Nephron (organoid): ENCODE measurements at regions not wholly inside any gene's neighbourhood (a gene's known extent, or its start where the extent isn't known, plus 50 kb on each side); places are given as distances from the start of the nearest gene placed in this dataset.

ENCODE experiments used
- H3K27ac Mint-ChIP-seq, 3 experiments: 2 replicates each; pipeline ENCODE4 v1.8.0; 2020; ENCODE audit warnings: mixed read lengths in 3 of 3, mild to moderate bottlenecking in 2 of 3, moderate library complexity in 1 of 3
- H3K27me3 Mint-ChIP-seq: 2 replicates; pipeline ENCODE4 v1.8.0; 2021; ENCODE audit warnings: low read depth, mild to moderate bottlenecking, moderate library complexity, mixed read lengths
- H3K36me3 Mint-ChIP-seq: 2 replicates; pipeline ENCODE4 v1.8.0; 2020; ENCODE audit warnings: low read depth, mixed read lengths
- H3K4me1 Mint-ChIP-seq: 2 replicates; pipeline ENCODE4 v1.8.0; 2020; ENCODE audit warnings: mixed read lengths
- H3K4me3 Mint-ChIP-seq, 3 experiments: 2 replicates each; pipeline ENCODE4 v1.8.0; 2020; ENCODE audit warnings: mild to moderate bottlenecking in 3 of 3, mixed read lengths in 3 of 3, moderate library complexity in 2 of 3
- H3K9me3 Mint-ChIP-seq: 2 replicates; pipeline ENCODE4 v1.8.0; 2020; ENCODE audit warnings: mixed read lengths
- TF ChIP-seq, protein P1 (sequence below), 3 experiments: fragments of 200-600 bp; sonication (generic); IDR thresholded peaks; one replicate each; pipeline ENCODE4 v1.5.0; 2021; ENCODE audit warnings: antibody characterized with exemption in 3 of 3; ENCODE audit not compliant: unreplicated experiment in 3 of 3

DNA sequence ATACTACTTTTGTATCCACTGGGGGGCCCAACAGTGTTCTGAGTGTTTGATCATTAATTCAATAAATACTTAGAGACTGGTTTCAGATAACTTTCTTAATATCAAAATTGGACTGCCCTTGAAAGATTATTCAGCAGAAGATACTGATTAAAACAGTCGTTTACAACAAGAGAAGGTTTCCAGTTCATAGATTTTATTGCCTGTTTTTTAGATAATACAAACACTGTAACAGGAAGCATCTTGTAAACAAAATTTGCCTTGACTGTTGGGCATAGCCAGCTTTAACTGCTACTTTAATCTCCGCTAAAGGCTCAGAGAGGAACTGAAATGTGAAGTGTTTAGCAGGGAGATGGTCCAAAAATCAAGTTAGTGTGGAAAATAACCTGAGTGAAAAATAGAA is 1168.7 kb upstream of the NUDT12 start:
- Mint-ChIP-seq H3K27me3 (no peaks in the 10 kb centered on the region), H3K27ac (no peak overlapping the region), H3K4me3 (no peak overlapping the region), H3K36me3 (no peaks in the 10 kb centered on the region), H3K4me1 (peaks cover 21% of the 10 kb centered on the region), H3K9me3 (no peaks in the 10 kb centered on the region)
- TF ChIP-seq, protein P1, sequence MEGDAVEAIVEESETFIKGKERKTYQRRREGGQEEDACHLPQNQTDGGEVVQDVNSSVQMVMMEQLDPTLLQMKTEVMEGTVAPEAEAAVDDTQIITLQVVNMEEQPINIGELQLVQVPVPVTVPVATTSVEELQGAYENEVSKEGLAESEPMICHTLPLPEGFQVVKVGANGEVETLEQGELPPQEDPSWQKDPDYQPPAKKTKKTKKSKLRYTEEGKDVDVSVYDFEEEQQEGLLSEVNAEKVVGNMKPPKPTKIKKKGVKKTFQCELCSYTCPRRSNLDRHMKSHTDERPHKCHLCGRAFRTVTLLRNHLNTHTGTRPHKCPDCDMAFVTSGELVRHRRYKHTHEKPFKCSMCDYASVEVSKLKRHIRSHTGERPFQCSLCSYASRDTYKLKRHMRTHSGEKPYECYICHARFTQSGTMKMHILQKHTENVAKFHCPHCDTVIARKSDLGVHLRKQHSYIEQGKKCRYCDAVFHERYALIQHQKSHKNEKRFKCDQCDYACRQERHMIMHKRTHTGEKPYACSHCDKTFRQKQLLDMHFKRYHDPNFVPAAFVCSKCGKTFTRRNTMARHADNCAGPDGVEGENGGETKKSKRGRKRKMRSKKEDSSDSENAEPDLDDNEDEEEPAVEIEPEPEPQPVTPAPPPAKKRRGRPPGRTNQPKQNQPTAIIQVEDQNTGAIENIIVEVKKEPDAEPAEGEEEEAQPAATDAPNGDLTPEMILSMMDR (IDR thresholded peaks at IDR 0.05; ENCODE audit: unreplicated experiment in 3 of 3) = no peak

DNA sequence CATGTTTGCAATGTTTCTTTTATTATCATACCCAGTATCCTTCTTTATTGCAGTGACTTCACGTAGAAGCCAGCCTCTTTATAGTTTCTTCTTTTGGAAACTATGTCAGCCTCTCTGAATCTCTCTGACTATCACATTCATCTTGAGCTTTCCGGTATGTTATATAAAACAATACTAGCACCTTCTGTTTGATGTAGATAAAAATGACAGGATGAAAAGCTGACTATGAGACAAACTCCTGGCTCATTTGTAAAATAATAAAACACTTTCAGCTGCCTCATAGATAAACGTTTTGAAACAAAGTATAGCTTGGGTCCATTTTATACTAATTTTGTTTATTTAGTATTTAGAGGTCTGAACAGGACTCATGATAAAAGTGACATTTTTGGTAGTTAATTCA is 1145.4 kb upstream of the NUDT12 start:
- Mint-ChIP-seq H3K27ac (no peak overlapping the region), H3K9me3 (peaks cover 15% of the 10 kb centered on the region)
- TF ChIP-seq, protein P1 (IDR thresholded peaks at IDR 0.05; ENCODE audit: unreplicated experiment in 3 of 3) = no peak

DNA sequence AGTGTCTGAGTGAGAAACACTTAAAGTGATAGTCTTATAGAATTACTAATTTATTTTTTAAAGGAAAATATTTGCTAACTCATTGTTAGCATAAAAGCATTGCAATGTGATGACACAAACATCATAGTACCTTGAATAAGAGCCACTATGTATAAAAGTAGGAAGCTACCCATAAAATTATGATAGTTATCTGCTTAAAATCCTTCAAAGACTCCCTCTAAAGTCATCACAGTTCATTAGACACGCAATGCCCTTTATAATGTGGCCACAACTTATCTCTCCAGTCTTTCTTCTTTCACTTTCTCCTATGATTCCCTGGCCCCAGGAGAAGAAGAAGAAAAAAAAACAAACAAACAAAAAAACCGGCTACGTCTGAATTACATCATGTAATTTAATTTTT is 1144.0 kb upstream of the NUDT12 start:
- TF ChIP-seq, protein P1 (IDR thresholded peaks at IDR 0.05; ENCODE audit: unreplicated experiment in 3 of 3) = no peak
- no peak overlapping the region for H3K4me3 Mint-ChIP-seq
- peaks cover 7% of the 10 kb centered on the region for H3K9me3 Mint-ChIP-seq

More for the DNA sequence above, 1145.4 kb upstream of the NUDT12 start:
- Mint-ChIP-seq H3K27me3 (no peaks in the 10 kb centered on the region), H3K4me3 (no peak overlapping the region), H3K36me3 (no peaks in the 10 kb centered on the region), H3K4me1 (no peaks in the 10 kb centered on the region)

DNA sequence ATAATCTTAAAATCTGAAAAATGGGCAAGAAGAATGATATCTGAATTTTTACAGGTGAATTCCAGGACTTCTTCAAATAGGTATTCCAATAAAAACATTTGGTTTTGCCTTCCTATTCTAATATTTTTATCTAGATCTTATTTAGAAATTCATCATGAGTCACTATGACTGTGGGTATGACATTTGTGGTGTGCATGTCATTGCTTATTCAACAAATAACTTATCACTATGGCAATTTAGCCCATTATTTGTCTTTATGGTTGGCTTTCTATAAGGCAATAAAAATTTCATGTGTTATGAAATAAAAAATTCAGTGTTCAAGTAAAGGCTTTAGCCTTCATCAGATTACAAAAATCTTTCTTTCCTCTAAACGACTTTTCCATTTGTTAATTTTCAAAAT is 1139.6 kb upstream of the NUDT12 start:
- TF ChIP-seq, protein P1 (IDR thresholded peaks at IDR 0.05; ENCODE audit: unreplicated experiment in 3 of 3) = no peak

More for the DNA sequence above, 1144.0 kb upstream of the NUDT12 start:
- no peak overlapping the region for H3K27ac Mint-ChIP-seq
- H3K27me3 Mint-ChIP-seq = no peaks in the 10 kb centered on the region
- H3K4me1 Mint-ChIP-seq = no peaks in the 10 kb centered on the region
- no peaks in the 10 kb centered on the region for H3K36me3 Mint-ChIP-seq

DNA sequence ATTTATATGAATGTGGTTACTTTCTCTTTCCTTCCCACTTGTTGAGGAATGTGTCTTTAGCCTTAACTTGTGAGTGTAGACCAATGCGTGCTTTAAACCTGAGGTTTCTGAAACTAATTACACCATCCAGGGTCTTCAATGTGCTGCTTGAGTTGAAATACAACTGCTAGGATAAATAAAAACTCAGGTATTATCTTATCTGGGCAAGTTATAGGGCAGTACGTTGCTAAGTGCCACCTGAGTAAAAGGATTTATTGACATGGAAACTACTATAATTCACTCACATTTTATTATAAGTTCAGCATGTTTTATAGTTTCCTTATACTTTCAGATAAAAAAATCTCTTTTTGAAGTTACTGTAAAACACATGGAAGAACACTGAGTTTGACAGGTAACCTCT is 1136.8 kb upstream of the NUDT12 start:
- peaks cover 22% of the 10 kb centered on the region for H3K9me3 Mint-ChIP-seq

More for the DNA sequence above, 1139.6 kb upstream of the NUDT12 start:
- H3K27ac Mint-ChIP-seq = no peak overlapping the region
- H3K36me3 Mint-ChIP-seq = peaks cover 4% of the 10 kb centered on the region
- H3K9me3 Mint-ChIP-seq = peaks cover 18% of the 10 kb centered on the region
- H3K4me3 Mint-ChIP-seq = no peak overlapping the region
- no peaks in the 10 kb centered on the region for H3K27me3 Mint-ChIP-seq
- H3K4me1 Mint-ChIP-seq = no peaks in the 10 kb centered on the region

DNA sequence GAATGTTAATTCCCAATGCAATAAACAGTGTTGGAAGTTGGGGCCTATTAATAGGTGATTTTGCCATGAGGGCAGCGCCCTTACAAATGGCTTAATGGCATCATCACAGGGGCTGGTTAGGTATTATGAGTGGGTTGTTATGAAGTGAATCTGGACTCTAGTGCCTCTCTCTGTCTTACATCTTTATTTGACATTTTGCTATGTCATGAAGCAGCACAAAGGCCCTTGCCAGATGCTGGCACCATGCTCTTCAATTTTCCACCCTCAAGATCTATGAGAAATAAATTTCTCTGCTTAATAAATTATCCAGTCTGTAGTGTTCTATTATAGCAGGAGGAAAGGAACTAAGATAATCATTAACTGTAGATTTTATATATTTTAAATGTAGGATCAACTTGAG is 1098.7 kb upstream of the NUDT12 start:
- Mint-ChIP-seq H3K27me3 (no peaks in the 10 kb centered on the region), H3K27ac (no peak overlapping the region), H3K36me3 (no peaks in the 10 kb centered on the region), H3K4me3 (no peak overlapping the region), H3K9me3 (peaks cover 6% of the 10 kb centered on the region), H3K4me1 (no peaks in the 10 kb centered on the region)
- TF ChIP-seq, protein P1 (IDR thresholded peaks at IDR 0.05; ENCODE audit: unreplicated experiment in 3 of 3) = no peak

More for the DNA sequence above, 1136.8 kb upstream of the NUDT12 start:
- Mint-ChIP-seq H3K4me3 (no peak overlapping the region), H3K27me3 (no peaks in the 10 kb centered on the region), H3K4me1 (no peaks in the 10 kb centered on the region), H3K27ac (no peak overlapping the region), H3K36me3 (peaks cover 4% of the 10 kb centered on the region)
- TF ChIP-seq, protein P1 (IDR thresholded peaks at IDR 0.05; ENCODE audit: unreplicated experiment in 3 of 3) = no peak
